OCI-LY3 (cell line): ENCODE measurements at regions not wholly inside any gene's neighbourhood (a gene's known extent, or its start where the extent isn't known, plus 50 kb on each side); places are given as distances from the start of the nearest gene placed in this dataset.
"Not testable (repeated sequence)": the region's sequence is repeated elsewhere in the genome, so short reads cannot be mapped to it uniquely, and the experiment has no call there.

Experiments used
- CTCF ChIP-seq: fragments of 200-600, 300-600 bp; sonication (generic); IDR thresholded peaks from 2 replicates; pipeline ENCODE4 v1.5.1; 2014; ENCODE audit warnings: antibody characterized with exemption, low read length, low read depth
- EZH2phosphoT487 ChIP-seq: fragments of 200-600 bp; shearing (Covaris generic); IDR thresholded peaks from 2 replicates; pipeline ENCODE4 v1.6.1; 2018; ENCODE audit warnings: antibody characterized with exemption, mixed run types, low read depth

GRCh38 chr2:89244407-89244806 is 552.9 kb downstream of the RPIA start:
- not testable (repeated sequence) for TF ChIP-seq CTCF, EZH2phosphoT487
